ENCODE measurements at regions not wholly inside any gene's neighbourhood (a gene's known extent, or its start where the extent isn't known, plus 50 kb on each side); places are given as distances from the start of the nearest gene placed in this dataset.

DNA sequence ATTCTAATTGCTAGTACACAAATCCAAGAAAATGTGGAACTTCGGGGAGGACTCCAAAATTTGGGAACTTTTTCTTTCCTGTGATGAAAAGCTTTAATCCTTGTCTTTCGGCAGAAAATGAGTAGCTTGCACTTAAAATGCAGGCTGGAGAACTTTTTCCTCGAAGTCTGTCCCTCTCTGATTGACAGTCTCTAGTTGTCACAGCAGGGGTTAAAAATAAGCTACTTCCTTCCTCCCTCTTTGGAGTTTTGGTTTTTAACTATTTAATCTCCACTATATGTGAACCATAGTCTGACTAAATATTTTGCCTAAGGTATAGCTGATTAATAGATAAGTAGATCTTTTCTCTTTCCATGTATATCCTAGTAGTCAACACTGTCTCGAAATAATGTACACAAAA, 66.8 kb upstream of the MBOAT1 start:
- TF ChIP-seq, protein P1, sequence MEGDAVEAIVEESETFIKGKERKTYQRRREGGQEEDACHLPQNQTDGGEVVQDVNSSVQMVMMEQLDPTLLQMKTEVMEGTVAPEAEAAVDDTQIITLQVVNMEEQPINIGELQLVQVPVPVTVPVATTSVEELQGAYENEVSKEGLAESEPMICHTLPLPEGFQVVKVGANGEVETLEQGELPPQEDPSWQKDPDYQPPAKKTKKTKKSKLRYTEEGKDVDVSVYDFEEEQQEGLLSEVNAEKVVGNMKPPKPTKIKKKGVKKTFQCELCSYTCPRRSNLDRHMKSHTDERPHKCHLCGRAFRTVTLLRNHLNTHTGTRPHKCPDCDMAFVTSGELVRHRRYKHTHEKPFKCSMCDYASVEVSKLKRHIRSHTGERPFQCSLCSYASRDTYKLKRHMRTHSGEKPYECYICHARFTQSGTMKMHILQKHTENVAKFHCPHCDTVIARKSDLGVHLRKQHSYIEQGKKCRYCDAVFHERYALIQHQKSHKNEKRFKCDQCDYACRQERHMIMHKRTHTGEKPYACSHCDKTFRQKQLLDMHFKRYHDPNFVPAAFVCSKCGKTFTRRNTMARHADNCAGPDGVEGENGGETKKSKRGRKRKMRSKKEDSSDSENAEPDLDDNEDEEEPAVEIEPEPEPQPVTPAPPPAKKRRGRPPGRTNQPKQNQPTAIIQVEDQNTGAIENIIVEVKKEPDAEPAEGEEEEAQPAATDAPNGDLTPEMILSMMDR (conservative IDR thresholded peaks at IDR 0.05; ENCODE audit: low read depth): no peak
- ChIA-PET POLR2A (ENCODE audit: low non-redundant PET) (no interaction called here), CTCF (interaction anchor here (0.6 to 0.9 kb wide), 3 partner anchors 141 to 455 kb away, joined by 3 to 5 read pairs (median 3); no protein-coding TSS in a partner anchor)
- no peak overlapping the region for H3K27ac ChIP-seq
- no peak for DNase-seq (ENCODE audit: low spot score)

DNA sequence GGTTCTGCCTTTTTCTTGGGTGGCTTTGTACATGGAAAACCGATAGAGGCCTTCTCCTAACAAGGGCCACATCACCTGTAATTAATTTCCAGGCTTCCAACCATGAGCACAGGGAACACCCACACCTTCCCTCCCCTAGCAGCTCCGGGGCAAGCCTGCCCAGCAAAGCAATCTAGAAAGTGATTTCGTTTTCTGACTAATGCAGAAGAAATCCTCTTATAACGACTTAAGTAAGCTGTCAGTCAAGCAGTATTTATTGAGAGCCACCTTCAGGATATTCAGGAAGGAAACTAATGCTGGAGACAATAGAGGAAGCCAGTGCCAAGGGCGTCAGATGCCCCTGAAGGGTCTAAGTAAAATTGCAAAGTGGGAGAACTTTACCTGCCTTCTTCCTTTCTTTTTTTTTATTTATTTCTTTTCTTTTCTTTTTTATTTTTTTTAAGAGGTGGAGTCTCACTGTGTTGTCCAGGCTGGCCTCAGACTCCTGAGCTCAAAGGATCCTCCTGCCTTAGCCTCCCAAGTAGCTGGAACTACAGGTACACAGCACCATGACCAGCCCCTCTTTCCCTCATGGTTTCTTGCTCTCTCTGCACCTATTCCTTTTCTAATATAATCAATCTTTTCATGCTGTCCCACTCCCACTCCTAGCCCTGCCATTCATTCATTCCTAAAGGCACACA, 67.5 kb upstream of the MBOAT1 start:
- peak; percentile 48 for DNase-seq (ENCODE audit: low spot score)
- ChIA-PET POLR2A (ENCODE audit: low non-redundant PET) (no interaction called here), CTCF (interaction anchor here (0.6 to 0.9 kb wide), 3 partner anchors 140 to 248 kb away, joined by 3 to 5 read pairs (median 3); no protein-coding TSS in a partner anchor)
- TF ChIP-seq, protein P1 (conservative IDR thresholded peaks at IDR 0.05; ENCODE audit: low read depth): no peak
- no peak overlapping the region for H3K27ac ChIP-seq

DNA sequence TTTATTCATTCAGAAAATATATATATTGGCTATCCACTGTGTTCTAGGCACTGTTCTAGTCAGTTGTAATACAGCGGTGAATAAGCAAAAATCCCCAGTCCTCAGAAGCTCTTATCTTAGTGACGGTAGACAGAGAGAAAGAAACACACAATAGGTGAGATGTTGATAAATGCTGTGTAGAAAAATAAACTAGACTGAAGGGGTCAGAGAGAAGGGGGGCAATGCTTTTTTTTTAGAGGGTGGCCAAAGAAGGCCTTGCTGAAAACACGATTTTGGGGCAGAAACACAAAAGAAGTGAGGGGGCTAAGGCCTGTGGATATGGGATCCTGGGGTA, 68.0 kb upstream of the MBOAT1 start:
- no peak for DNase-seq (ENCODE audit: low spot score)
- ChIA-PET CTCF (interaction anchor here (0.6 kb wide), 2 partner anchors 30 to 182 kb away, joined by 3 read pairs; no protein-coding TSS in a partner anchor), POLR2A (ENCODE audit: low non-redundant PET) (no interaction called here)
- TF ChIP-seq, protein P1 (conservative IDR thresholded peaks at IDR 0.05; ENCODE audit: low read depth): no peak
- no peak overlapping the region for H3K27ac ChIP-seq

DNA sequence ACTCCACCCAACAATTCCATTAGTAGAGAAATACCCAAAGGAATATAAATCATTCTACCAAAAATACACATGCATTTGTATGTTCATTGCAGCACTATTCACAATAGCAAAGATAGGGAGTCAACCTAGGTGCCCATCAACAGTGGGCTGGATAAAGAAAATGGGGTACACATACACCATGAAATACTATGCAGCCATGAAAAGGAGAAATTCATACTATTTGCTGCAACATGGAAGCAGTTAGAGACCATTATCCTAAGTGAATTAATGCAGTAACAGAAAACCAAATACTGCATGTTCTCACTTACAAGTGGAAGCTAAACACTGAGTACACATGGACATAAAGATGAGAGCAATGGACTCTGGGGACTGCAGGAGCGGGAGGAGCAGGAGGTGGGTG, 72.4 kb upstream of the MBOAT1 start:
- H3K27ac ChIP-seq: no peak overlapping the region
- ChIA-PET POLR2A (ENCODE audit: low non-redundant PET) (no interaction called here), CTCF (no interaction called here)
- TF ChIP-seq, protein P1 (conservative IDR thresholded peaks at IDR 0.05; ENCODE audit: low read depth): no peak
- DNase-seq (ENCODE audit: low spot score): no peak

DNA sequence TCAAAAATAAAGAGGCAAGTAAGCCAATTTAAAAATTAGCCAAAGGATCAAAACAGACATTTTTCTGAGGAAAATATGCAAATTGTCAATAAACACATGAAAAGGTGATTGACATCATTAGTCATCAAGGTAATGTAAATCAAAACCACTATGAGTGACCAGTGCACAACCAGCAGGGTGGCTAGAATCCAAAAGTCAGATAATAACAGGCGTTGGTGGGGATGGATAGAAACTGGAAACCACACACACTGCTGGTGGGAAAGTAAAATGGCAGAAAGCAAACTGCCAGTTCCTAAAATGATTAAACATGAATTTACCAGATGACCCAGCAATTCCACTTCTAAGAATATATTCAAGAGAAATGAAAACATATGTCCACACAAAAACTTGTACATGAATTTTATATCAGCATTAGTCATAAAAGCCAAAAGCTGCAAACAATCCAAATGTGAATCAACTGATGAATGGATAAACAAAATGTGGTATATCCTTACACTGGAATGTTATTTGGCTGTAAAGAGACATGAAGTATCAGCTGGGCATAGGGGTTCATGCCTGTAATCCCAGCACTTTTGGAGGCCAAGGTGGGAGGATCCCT, 74.8 kb upstream of the MBOAT1 start:
- H3K27ac ChIP-seq: no peak overlapping the region
- CTCF ChIA-PET: interaction anchor here (0.6 kb wide), 1 partner anchor 9 kb away, joined by 3 read pairs; no protein-coding TSS in a partner anchor
- POLR2A ChIA-PET (ENCODE audit: low non-redundant PET): no interaction called here

DNA sequence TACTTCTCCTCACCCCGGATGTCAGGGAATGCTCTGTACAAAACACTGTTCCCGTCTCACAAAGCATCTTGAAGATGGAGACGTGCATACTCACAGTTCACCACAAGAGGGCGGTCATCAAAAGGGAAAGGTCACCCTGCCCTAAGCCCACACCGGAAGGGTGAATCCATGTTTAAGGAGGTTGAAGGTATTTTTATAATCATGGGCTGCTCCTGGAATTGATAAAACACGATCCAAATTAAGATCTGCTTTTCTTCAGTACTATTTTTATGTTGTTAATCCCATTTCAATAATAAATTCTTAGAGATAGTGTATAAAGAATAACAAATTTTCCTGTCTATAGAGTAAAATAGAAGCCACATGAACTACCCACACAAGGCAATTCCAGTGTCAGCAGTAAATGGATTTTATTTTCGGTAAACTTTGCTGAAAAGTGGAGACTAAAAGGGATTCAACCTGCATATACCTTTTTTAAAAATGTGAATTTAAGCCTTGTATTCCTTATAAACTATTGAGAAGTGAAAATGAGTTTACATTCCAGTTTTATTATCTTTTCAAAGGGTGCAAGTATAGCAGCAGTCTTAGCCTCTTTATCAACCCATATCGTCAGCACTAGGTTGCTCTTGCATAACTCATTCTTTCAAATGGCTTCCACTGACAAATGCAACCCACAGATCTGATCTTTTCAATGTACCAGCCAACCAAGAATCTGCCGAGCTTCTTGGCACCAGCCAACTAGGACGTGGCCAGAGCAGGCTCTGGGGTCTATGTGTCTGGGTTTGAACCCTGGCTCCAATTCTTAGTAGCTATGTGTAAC, 79.7 kb upstream of the MBOAT1 start:
- POLR2A ChIA-PET (ENCODE audit: low non-redundant PET): no interaction called here

More for the DNA sequence above, 74.8 kb upstream of the MBOAT1 start:
- no peak for DNase-seq (ENCODE audit: low spot score)
- TF ChIP-seq, protein P1 (conservative IDR thresholded peaks at IDR 0.05; ENCODE audit: low read depth): no peak

More for the DNA sequence above, 79.7 kb upstream of the MBOAT1 start:
- H3K27ac ChIP-seq: no peak overlapping the region
- TF ChIP-seq, protein P1 (conservative IDR thresholded peaks at IDR 0.05; ENCODE audit: low read depth): peak; percentile 90
- peak; percentile 62 for DNase-seq (ENCODE audit: low spot score)
- CTCF ChIA-PET: interaction anchor here (0.5 to 0.8 kb wide), 2 partner anchors 34 to 1471 kb away, joined by 4 to 5 read pairs; no protein-coding TSS in a partner anchor
